Prostate gland (tissue), 2 donors: ENCODE measurements at regions not wholly inside any gene's neighbourhood (a gene's known extent, or its start where the extent isn't known, plus 50 kb on each side); places are given as distances from the start of the nearest gene placed in this dataset.

ENCODE experiments used
- CTCF ChIP-seq, 4 experiments: fragments of 200-600 bp in 2 of 4; fragments of 450-650 bp in 2 of 4; sonication (generic) in 2 of 4; IDR thresholded peaks; 1 replicate in 3 of 4; 2 replicates in 1 of 4; pipeline ENCODE4 v1.5.1; 2016 to 2019; ENCODE audit warnings: antibody characterized with exemption in 4 of 4, mild to moderate bottlenecking in 2 of 4, moderate library complexity in 2 of 4
- POLR2AphosphoS5 ChIP-seq: sonication (generic); formaldehyde crosslinking; IDR thresholded peaks from one replicate; pipeline ENCODE4 v1.6.1; 2017; ENCODE audit warnings: antibody characterized with exemption

- TF ChIP-seq POLR2AphosphoS5 (no peak), CTCF (IDR thresholded peaks at IDR 0.05) (no peak)
These were observed 892.6 kb downstream of the TBC1D22A start for GRCh38 chr22:47654922-47655491.
